Gastroesophageal sphincter (tissue), 3 donors: ENCODE measurements at regions not wholly inside any gene's neighbourhood (a gene's known extent, or its start where the extent isn't known, plus 50 kb on each side); places are given as distances from the start of the nearest gene placed in this dataset.
"Not testable (repeated sequence)": the region's sequence is repeated elsewhere in the genome, so short reads cannot be mapped to it uniquely, and the experiment has no call there.

ENCODE experiments used
- CTCF ChIP-seq, 4 experiments: fragments of 200-600 bp in 2 of 4; fragments of 450-650 bp in 2 of 4; sonication (generic) in 1 of 4; IDR thresholded peaks; one replicate each; pipeline ENCODE4 v1.5.1; 2017 to 2019; ENCODE audit warnings: antibody characterized with exemption in 4 of 4, mild to moderate bottlenecking in 2 of 4, moderate library complexity in 2 of 4
- EP300 ChIP-seq: sonication (generic); formaldehyde crosslinking; IDR thresholded peaks from one replicate; pipeline ENCODE4 v1.6.1; 2017; ENCODE audit warnings: antibody characterized with exemption, mild to moderate bottlenecking
- POLR2A ChIP-seq, 2 donors: fragments of 450-650 bp; IDR thresholded peaks; one replicate each; pipeline ENCODE4 v1.6.1; 2017; ENCODE audit warnings: antibody characterized with exemption in 2 of 2, mild to moderate bottlenecking in 2 of 2, moderate library complexity in 1 of 2
- POLR2AphosphoS5 ChIP-seq: sonication (generic); formaldehyde crosslinking; IDR thresholded peaks from one replicate; pipeline ENCODE4 v1.6.1; 2017; ENCODE audit warnings: antibody characterized with exemption

GRCh38 chr11:3572976-3573647 lies 68.7 kb downstream of the ART5 start:
- TF ChIP-seq CTCF (IDR thresholded peaks at IDR 0.05); POLR2AphosphoS5; EP300; POLR2A (IDR thresholded peaks at IDR 0.05): not testable (repeated sequence)
